ENCODE measurements at regions not wholly inside any gene's neighbourhood (a gene's known extent, or its start where the extent isn't known, plus 50 kb on each side); places are given as distances from the start of the nearest gene placed in this dataset.

- no peak for ATAC-seq
- DNase-seq, result no peak
- no peaks in the 10 kb centered on the region for H3K27me3 ChIP-seq (ENCODE audit: insufficient read depth in 3 of 3, low read length in 2 of 3)
- no peaks in the 10 kb centered on the region for H3K4me1 ChIP-seq
- no peaks in the 10 kb centered on the region for H3K9me3 ChIP-seq
- no peak for TF ChIP-seq CTCF (IDR thresholded peaks at IDR 0.05)
- H3K27ac ChIP-seq, result no peak overlapping the region
- no peaks in the 10 kb centered on the region for H3K36me3 ChIP-seq (ENCODE audit: insufficient read depth in 1 of 2, low read depth in 1 of 2)
- WGBS, 3 donors, result 63 to 78% (median 72%) methylated on average over 5 of the region's 5 CpGs
- H3K4me3 ChIP-seq, result no peak overlapping the region
- intact Hi-C loops (cut with DNase I), result no loop called here
Measured at GRCh38 chr11:21965221-21965620, 227.7 kb upstream of the ANO5 start.

- H3K27me3 ChIP-seq (ENCODE audit: insufficient read depth in 3 of 3, low read length in 2 of 3), result no peaks in the 10 kb centered on the region
- H3K36me3 ChIP-seq (ENCODE audit: insufficient read depth in 1 of 2, low read depth in 1 of 2), result no peaks in the 10 kb centered on the region
- DNase-seq (no peak), ATAC-seq (no peak)
- no peak overlapping the region for H3K4me3 ChIP-seq
- no peaks in the 10 kb centered on the region for H3K4me1 ChIP-seq
- WGBS, 3 donors, result 81 to 93% (median 87%) methylated on average over 1 of the region's 1 CpG
- intact Hi-C loops (cut with DNase I), result no loop called here
- no peak overlapping the region for H3K27ac ChIP-seq
- H3K9me3 ChIP-seq, result no peaks in the 10 kb centered on the region
- TF ChIP-seq CTCF (IDR thresholded peaks at IDR 0.05), result no peak
Measured at GRCh38 chr11:21968702-21969101, 224.2 kb upstream of the ANO5 start.

- intact Hi-C loops (cut with DNase I), result no loop called here
- no peak for ATAC-seq
- 67 to 76% (median 73%) methylated on average over 3 of the region's 3 CpGs for WGBS, 3 donors
- Histone ChIP-seq H3K27me3 (ENCODE audit: insufficient read depth in 3 of 3, low read length in 2 of 3) (no peaks in the 10 kb centered on the region), H3K27ac (no peak overlapping the region), H3K9me3 (no peaks in the 10 kb centered on the region), H3K36me3 (ENCODE audit: insufficient read depth in 1 of 2, low read depth in 1 of 2) (no peaks in the 10 kb centered on the region), H3K4me3 (no peak overlapping the region), H3K4me1 (no peaks in the 10 kb centered on the region)
- no peak for TF ChIP-seq CTCF (IDR thresholded peaks at IDR 0.05)
- DNase-seq, result no peak
Measured at GRCh38 chr11:21969841-21970240, 223.0 kb upstream of the ANO5 start.

GRCh38 chr11:21975242-21975641 lies 217.6 kb upstream of the ANO5 start:
- H3K27me3 ChIP-seq (ENCODE audit: insufficient read depth in 3 of 3, low read length in 2 of 3), result no peaks in the 10 kb centered on the region
- no peaks in the 10 kb centered on the region for H3K9me3 ChIP-seq
- no peaks in the 10 kb centered on the region for H3K36me3 ChIP-seq (ENCODE audit: insufficient read depth in 1 of 2, low read depth in 1 of 2)
- no peaks in the 10 kb centered on the region for H3K4me1 ChIP-seq
- 44 to 58% (median 55%) methylated on average over 2 of the region's 2 CpGs for WGBS, 3 donors
- DNase-seq (no peak), ATAC-seq (no peak)
- no peak overlapping the region for H3K27ac ChIP-seq
- H3K4me3 ChIP-seq, result no peak overlapping the region
- intact Hi-C loops (cut with DNase I), result no loop called here
- TF ChIP-seq CTCF (IDR thresholded peaks at IDR 0.05), result no peak

GRCh38 chr11:21976210-21976609 lies 216.7 kb upstream of the ANO5 start:
- no peak for DNase-seq
- intact Hi-C loops (cut with DNase I), result no loop called here
- H3K4me1 ChIP-seq, result no peaks in the 10 kb centered on the region
- H3K27ac ChIP-seq, result no peak overlapping the region
- no peaks in the 10 kb centered on the region for H3K36me3 ChIP-seq (ENCODE audit: insufficient read depth in 1 of 2, low read depth in 1 of 2)
- WGBS, 3 donors, result 82 to 88% (median 85%) methylated on average over 8 of the region's 8 CpGs
- H3K4me3 ChIP-seq, result no peak overlapping the region
- ATAC-seq, result no peak
- no peaks in the 10 kb centered on the region for H3K9me3 ChIP-seq
- H3K27me3 ChIP-seq (ENCODE audit: insufficient read depth in 3 of 3, low read length in 2 of 3), result no peaks in the 10 kb centered on the region
- no peak for TF ChIP-seq CTCF (IDR thresholded peaks at IDR 0.05)

All from psoas muscle (tissue), 7 donors.